ENCODE measurements at regions not wholly inside any gene's neighbourhood (a gene's known extent, or its start where the extent isn't known, plus 50 kb on each side); places are given as distances from the start of the nearest gene placed in this dataset.

- H3K36me3 Mint-ChIP-seq (ENCODE audit: insufficient read depth, unreplicated experiment) = no peaks in the 10 kb centered on the region
- no peaks in the 10 kb centered on the region for H3K27me3 Mint-ChIP-seq (ENCODE audit: unreplicated experiment)
- H3K9me3 Mint-ChIP-seq (ENCODE audit: low read depth, unreplicated experiment) = peaks cover 3% of the 10 kb centered on the region
- CTCF ChIA-PET = no interaction called here
- H3K4me1 Mint-ChIP-seq (ENCODE audit: low read depth, unreplicated experiment) = no peaks in the 10 kb centered on the region
- no TSS peak for BruUV-seq (replicated peaks)
- no peak overlapping the region for H3K27ac Mint-ChIP-seq (ENCODE audit: unreplicated experiment)
- intact Hi-C loops (cut with micrococcal nuclease; ENCODE audit: unreplicated experiment) = no loop called here
- no peak for DNase-seq
- H3K4me3 Mint-ChIP-seq (ENCODE audit: low read depth, unreplicated experiment) = no peak overlapping the region
- no peak for TF ChIP-seq CTCF (IDR thresholded peaks at IDR 0.05; ENCODE audit: unreplicated experiment)
Measured at GRCh38 chr5:124371111-124371706, 375.2 kb downstream of the ZNF608 start.

GRCh38 chr5:124370601-124371000, 375.8 kb downstream of the ZNF608 start:
- Mint-ChIP-seq H3K36me3 (ENCODE audit: insufficient read depth, unreplicated experiment) (no peaks in the 10 kb centered on the region), H3K27me3 (ENCODE audit: unreplicated experiment) (no peaks in the 10 kb centered on the region), H3K4me1 (ENCODE audit: low read depth, unreplicated experiment) (no peaks in the 10 kb centered on the region), H3K9me3 (ENCODE audit: low read depth, unreplicated experiment) (peaks cover 3% of the 10 kb centered on the region), H3K4me3 (ENCODE audit: low read depth, unreplicated experiment) (no peak overlapping the region), H3K27ac (ENCODE audit: unreplicated experiment) (no peak overlapping the region)
- no TSS peak for BruUV-seq (replicated peaks)
- DNase-seq = no peak
- CTCF ChIA-PET = no interaction called here
- TF ChIP-seq CTCF (IDR thresholded peaks at IDR 0.05; ENCODE audit: unreplicated experiment) = no peak
- intact Hi-C loops (cut with micrococcal nuclease; ENCODE audit: unreplicated experiment) = no loop called here

- Mint-ChIP-seq H3K9me3 (ENCODE audit: low read depth, unreplicated experiment) (peaks cover 10% of the 10 kb centered on the region), H3K4me3 (ENCODE audit: low read depth, unreplicated experiment) (no peak overlapping the region), H3K27me3 (ENCODE audit: unreplicated experiment) (peaks cover 12% of the 10 kb centered on the region), H3K4me1 (ENCODE audit: low read depth, unreplicated experiment) (no peaks in the 10 kb centered on the region), H3K27ac (ENCODE audit: unreplicated experiment) (no peak overlapping the region), H3K36me3 (ENCODE audit: insufficient read depth, unreplicated experiment) (no peaks in the 10 kb centered on the region)
- no peak for TF ChIP-seq CTCF (IDR thresholded peaks at IDR 0.05; ENCODE audit: unreplicated experiment)
- intact Hi-C loops (cut with micrococcal nuclease; ENCODE audit: unreplicated experiment) = no loop called here
- no TSS peak for BruUV-seq (replicated peaks)
- no peak for DNase-seq
- CTCF ChIA-PET = interaction anchor here (0.6 kb wide), 1 partner anchor 99 kb away, joined by 3 read pairs; no protein-coding TSS in a partner anchor
Measured at GRCh38 chr5:124365361-124365801, 381.1 kb downstream of the ZNF608 start.

- no peak for DNase-seq
- CTCF ChIA-PET = no interaction called here
- Mint-ChIP-seq H3K9me3 (ENCODE audit: low read depth, unreplicated experiment) (peaks cover 7% of the 10 kb centered on the region), H3K36me3 (ENCODE audit: insufficient read depth, unreplicated experiment) (no peaks in the 10 kb centered on the region), H3K27me3 (ENCODE audit: unreplicated experiment) (peaks cover 4% of the 10 kb centered on the region), H3K4me3 (ENCODE audit: low read depth, unreplicated experiment) (no peak overlapping the region), H3K4me1 (ENCODE audit: low read depth, unreplicated experiment) (no peaks in the 10 kb centered on the region), H3K27ac (ENCODE audit: unreplicated experiment) (no peak overlapping the region)
- intact Hi-C loops (cut with micrococcal nuclease; ENCODE audit: unreplicated experiment) = no loop called here
- no peak for TF ChIP-seq CTCF (IDR thresholded peaks at IDR 0.05; ENCODE audit: unreplicated experiment)
- no TSS peak for BruUV-seq (replicated peaks)
Measured at GRCh38 chr5:124355928-124356327, 390.5 kb downstream of the ZNF608 start.
